SK-N-SH (cell line): ENCODE measurements at regions not wholly inside any gene's neighbourhood (a gene's known extent, or its start where the extent isn't known, plus 50 kb on each side); places are given as distances from the start of the nearest gene placed in this dataset.

Experiments
- CTCF ChIA-PET: fragments of 300-600, 350-600 bp; formaldehyde crosslinking; extraction: SDS; loops from one replicate; lab custom pipeline; 2021; lab: Yijun Ruan, JAX
- POLR2A ChIA-PET: fragments of 350-600 bp; sonication (Branson Sonifier 250); formaldehyde crosslinking; extraction: SDS; loops from one replicate; lab custom pipeline; 2020; ENCODE audit warnings: antibody characterized with exemption, inconsistent platforms; lab: Yijun Ruan, JAX
- DNase-seq: peaks from one replicate; pipeline ENCODE4 v3.0.0; 2012
- H2AFZ ChIP-seq: fragments of 200-600 bp; sonication (generic); 2 replicates; pipeline ENCODE4 v1.8.1; 2016; ENCODE audit warnings: antibody characterized with exemption, mild to moderate bottlenecking, low read depth
- H3F3A ChIP-seq: fragments of 200-600 bp; sonication (generic); replicated peaks from 2 replicates; pipeline ENCODE3; 2016; ENCODE audit warnings: antibody characterized with exemption, mild to moderate bottlenecking; ENCODE audit not compliant: insufficient read depth
- H3K27ac ChIP-seq, 2 experiments: fragments of 200-500 bp in 1 of 2; fragments of 200-600 bp in 1 of 2; sonication (Bioruptor generic) in 1 of 2; sonication (generic), shearing (Covaris generic) in 1 of 2; 2 replicates each; pipeline versions ENCODE4 v1.5.1 to v1.6.1; 2014 to 2016; ENCODE audit warnings: low read depth in 2 of 2, inconsistent platforms in 1 of 2, low read length in 1 of 2, mild to moderate bottlenecking in 1 of 2, mixed read lengths in 1 of 2
- H3K27me3 ChIP-seq: fragments of 200-600 bp; sonication (generic), shearing (Covaris generic); 2 replicates; pipeline ENCODE4 v1.6.1; 2016; ENCODE audit warnings: mixed run types; ENCODE audit not compliant: insufficient read depth
- H3K36me3 ChIP-seq, 2 experiments: fragments of 200-500 bp in 1 of 2; fragments of 200-600 bp in 1 of 2; sonication (Bioruptor generic) in 1 of 2; sonication (generic) in 1 of 2; replicated peaks in 1 of 2; 2 replicates each; pipeline versions ENCODE3 to v1.5.1; 2014 to 2016; ENCODE audit warnings: low read length in 1 of 2, mild to moderate bottlenecking in 1 of 2; ENCODE audit not compliant: insufficient read depth in 2 of 2, control insufficient read depth in 1 of 2
- H3K4me1 ChIP-seq, 2 experiments: fragments of 200-500 bp in 1 of 2; fragments of 200-600 bp in 1 of 2; sonication (Bioruptor generic) in 1 of 2; sonication (generic), shearing (Covaris generic) in 1 of 2; 2 replicates each; pipeline versions ENCODE4 v1.5.1 to v1.6.1; 2014 to 2016; ENCODE audit warnings: low read depth in 1 of 2, low read length in 1 of 2, mixed run types in 1 of 2; ENCODE audit not compliant: insufficient read depth in 2 of 2, control insufficient read depth in 1 of 2
- H3K4me2 ChIP-seq: fragments of 200-600 bp; sonication (generic), shearing (Covaris generic); 2 replicates; pipeline ENCODE4 v1.6.1; 2017; ENCODE audit warnings: mixed run types
- H3K4me3 ChIP-seq, 2 experiments: fragments of 200-500 bp in 1 of 2; fragments of 200-600 bp in 1 of 2; sonication (Bioruptor generic) in 1 of 2; sonication (generic), shearing (Covaris generic) in 1 of 2; 2 replicates each; pipeline versions ENCODE4 v1.5.1 to v1.8.1; 2014 to 2016; ENCODE audit warnings: low read depth in 2 of 2, inconsistent platforms in 1 of 2, low read length in 1 of 2, mild to moderate bottlenecking in 1 of 2, mixed read lengths in 1 of 2, moderate library complexity in 1 of 2
- H3K79me2 ChIP-seq: fragments of 200-600 bp; sonication (generic); 2 replicates; pipeline ENCODE4 v1.8.1; 2017; ENCODE audit warnings: mild to moderate bottlenecking; ENCODE audit not compliant: insufficient read depth
- H3K9ac ChIP-seq: fragments of 200-600 bp; sonication (generic); 2 replicates; pipeline ENCODE4 v1.6.1; 2017; ENCODE audit warnings: mixed run types
- H3K9me2 ChIP-seq: fragments of 200-600 bp; sonication (generic); 2 replicates; pipeline ENCODE4 v1.6.1; 2017; ENCODE audit warnings: mixed run types
- H3K9me3 ChIP-seq: fragments of 200-600 bp; sonication (generic); 2 replicates; pipeline ENCODE4 v1.6.1; 2017; ENCODE audit warnings: mixed run types, mild to moderate bottlenecking, moderate library complexity
- H4K20me1 ChIP-seq: fragments of 200-600 bp; sonication (generic); 2 replicates; pipeline ENCODE4 v1.6.1; 2017; ENCODE audit warnings: mild to moderate bottlenecking, mixed run types; ENCODE audit not compliant: insufficient read depth
- ELF1 ChIP-seq: IDR thresholded peaks from 2 replicates; pipeline ENCODE4 v1.4.0; 2012
- EP300 ChIP-seq, 2 experiments: IDR thresholded peaks; 2 replicates each; pipeline versions ENCODE4 v1.4.0 to v1.6.1; 2012; ENCODE audit warnings: borderline replicate concordance in 1 of 2, low read depth in 1 of 2, low read length in 1 of 2
- FOSL2 ChIP-seq: IDR thresholded peaks from 2 replicates; pipeline ENCODE4 v1.4.0; 2012; ENCODE audit warnings: low read depth, mild to moderate bottlenecking, moderate library complexity, borderline replicate concordance
- FOXJ3 ChIP-seq: sonication (generic); formaldehyde crosslinking; IDR thresholded peaks from 2 replicates; pipeline ENCODE4 v1.5.1; 2020; ENCODE audit warnings: mild to moderate bottlenecking, missing genetic modification reagents
- FOXM1 ChIP-seq: IDR thresholded peaks from 2 replicates; pipeline ENCODE4 v1.4.0; 2012; ENCODE audit warnings: low read depth, mild to moderate bottlenecking
- GABPA ChIP-seq: IDR thresholded peaks from 2 replicates; pipeline ENCODE4 v1.4.0; 2012; ENCODE audit warnings: low read depth, mild to moderate bottlenecking
- GATA2 ChIP-seq: sonication (generic); formaldehyde crosslinking; IDR thresholded peaks from 2 replicates; pipeline ENCODE4 v1.5.0; 2020; ENCODE audit warnings: mild to moderate bottlenecking, missing genetic modification reagents
- JUND ChIP-seq: IDR thresholded peaks from 2 replicates; pipeline ENCODE4 v1.4.0; 2012
- MEF2A ChIP-seq: IDR thresholded peaks from 2 replicates; pipeline ENCODE4 v1.4.0; 2012; ENCODE audit warnings: low read depth, borderline replicate concordance
- MXI1 ChIP-seq: IDR thresholded peaks from 2 replicates; pipeline ENCODE4 v1.6.1; 2012; ENCODE audit warnings: mild to moderate bottlenecking, low read depth, low read length, improper control_type of control experiment
- NRF1 ChIP-seq: IDR thresholded peaks from 2 replicates; pipeline ENCODE4 v1.6.1; 2012; ENCODE audit warnings: low read depth, mild to moderate bottlenecking, low read length
- POLR2AphosphoS5 ChIP-seq: IDR thresholded peaks from 2 replicates; pipeline ENCODE4 v1.6.1; 2012; ENCODE audit warnings: low read depth, low read length
- RAD21 ChIP-seq: IDR thresholded peaks from 2 replicates; pipeline ENCODE4 v1.6.1; 2012; ENCODE audit warnings: mild to moderate bottlenecking, low read length
- RCOR1 ChIP-seq: fragments of 150-350 bp; IDR thresholded peaks from 2 replicates; pipeline ENCODE4 v1.6.1; 2017; ENCODE audit warnings: antibody characterized with exemption, low read length
- RFX5 ChIP-seq: IDR thresholded peaks from 2 replicates; pipeline ENCODE4 v1.6.1; 2012; ENCODE audit warnings: mild to moderate bottlenecking, improper control_type of control experiment, low read length
- RXRA ChIP-seq: IDR thresholded peaks from 2 replicates; pipeline ENCODE4 v1.4.0; 2012; ENCODE audit warnings: low read depth, mild to moderate bottlenecking, borderline replicate concordance
- TCF12 ChIP-seq: IDR thresholded peaks from 2 replicates; pipeline ENCODE4 v1.4.0; 2012
- TEAD4 ChIP-seq: IDR thresholded peaks from 2 replicates; pipeline ENCODE4 v1.4.0; 2012; ENCODE audit warnings: mild to moderate bottlenecking, borderline replicate concordance; ENCODE audit not compliant: insufficient read depth
- YY1 ChIP-seq: IDR thresholded peaks from 2 replicates; pipeline ENCODE4 v1.4.0; 2012; ENCODE audit warnings: low read depth, mild to moderate bottlenecking
- WGBS: methylation state at CpG from one replicate; pipeline ENCODE4 v1.1.6; 2017; ENCODE audit warnings: low lambda C conversion rate; 5-methylcytosine and 5-hydroxymethylcytosine counted together
- TF ChIP-seq, protein P1 (sequence below): fragments of 150-350 bp; IDR thresholded peaks from 2 replicates; pipeline ENCODE4 v1.6.1; 2017; ENCODE audit warnings: antibody characterized with exemption, low read length, low read depth, borderline replicate concordance
- TF ChIP-seq, protein P2 (sequence below): IDR thresholded peaks from 2 replicates; pipeline ENCODE4 v1.4.0; 2012; ENCODE audit warnings: low read depth
- TF ChIP-seq, protein P3 (sequence below): fragments of 150-350 bp; IDR thresholded peaks from 2 replicates; pipeline ENCODE4 v1.6.1; 2016; ENCODE audit warnings: mild to moderate bottlenecking, low read depth, low read length
- TF ChIP-seq, protein P4 (sequence below): IDR thresholded peaks from 2 replicates; pipeline ENCODE4 v1.4.0; 2012; ENCODE audit warnings: low read depth, borderline replicate concordance
- TF ChIP-seq, protein P5 (sequence below): IDR thresholded peaks from 2 replicates; pipeline ENCODE4 v1.4.0; 2012; ENCODE audit warnings: low read depth, borderline replicate concordance

DNA sequence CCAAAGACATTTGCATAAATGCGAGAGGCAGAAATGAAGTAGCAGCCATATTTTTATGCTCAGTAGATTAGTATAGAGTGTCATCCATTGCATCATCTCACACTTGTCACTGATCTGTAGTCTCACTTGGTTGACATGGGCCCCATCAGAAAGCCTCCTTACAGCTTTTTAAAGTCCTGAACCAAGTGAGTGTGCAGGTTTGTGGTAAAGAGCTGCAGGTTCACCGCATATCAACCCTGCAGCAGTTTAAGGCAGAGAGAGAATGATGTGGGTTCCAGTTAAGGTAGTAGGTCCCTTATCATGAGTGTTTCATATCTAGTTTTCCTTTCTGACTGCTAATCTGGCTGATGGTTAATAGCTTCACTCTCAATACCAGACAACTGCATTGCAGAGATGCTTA lies 1080.3 kb downstream of the NR2F1-AS1 start:
- H4K20me1 ChIP-seq = no peaks in the 10 kb centered on the region
- H3K79me2 ChIP-seq = no peaks in the 10 kb centered on the region
- no peaks in the 10 kb centered on the region for H3K36me3 ChIP-seq
- 96% methylated on average over 2 of the region's 2 CpGs for WGBS
- no peak overlapping the region for H3K9ac ChIP-seq
- POLR2A ChIA-PET = no interaction called here
- no peaks in the 10 kb centered on the region for H3K9me3 ChIP-seq
- no peaks in the 10 kb centered on the region for H3K9me2 ChIP-seq
- no peaks in the 10 kb centered on the region; a peak in 1 of 4 replicates for H3K4me1 ChIP-seq
- no peak overlapping the region for H3K4me2 ChIP-seq
- no peaks in the 10 kb centered on the region for H3F3A ChIP-seq
- no peaks in the 10 kb centered on the region for H3K27me3 ChIP-seq
- no peak overlapping the region for H3K27ac ChIP-seq
- H3K4me3 ChIP-seq = no peak overlapping the region
- DNase-seq = no peak
- H2AFZ ChIP-seq = no peak overlapping the region
- CTCF ChIA-PET = no interaction called here
- TF ChIP-seq RCOR1 (no peak), RFX5 (no peak), RAD21 (no peak), FOSL2 (no peak), POLR2AphosphoS5 (no peak), FOXM1 (no peak), JUND (no peak), GATA2 (CRISPR knock-in tag) (no peak), GABPA (no peak), TEAD4 (no peak)
- TF ChIP-seq, protein P1, sequence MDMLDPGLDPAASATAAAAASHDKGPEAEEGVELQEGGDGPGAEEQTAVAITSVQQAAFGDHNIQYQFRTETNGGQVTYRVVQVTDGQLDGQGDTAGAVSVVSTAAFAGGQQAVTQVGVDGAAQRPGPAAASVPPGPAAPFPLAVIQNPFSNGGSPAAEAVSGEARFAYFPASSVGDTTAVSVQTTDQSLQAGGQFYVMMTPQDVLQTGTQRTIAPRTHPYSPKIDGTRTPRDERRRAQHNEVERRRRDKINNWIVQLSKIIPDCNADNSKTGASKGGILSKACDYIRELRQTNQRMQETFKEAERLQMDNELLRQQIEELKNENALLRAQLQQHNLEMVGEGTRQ = no peak
- TF ChIP-seq, protein P2, sequence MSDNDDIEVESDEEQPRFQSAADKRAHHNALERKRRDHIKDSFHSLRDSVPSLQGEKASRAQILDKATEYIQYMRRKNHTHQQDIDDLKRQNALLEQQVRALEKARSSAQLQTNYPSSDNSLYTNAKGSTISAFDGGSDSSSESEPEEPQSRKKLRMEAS = no peak
- TF ChIP-seq, protein P3, sequence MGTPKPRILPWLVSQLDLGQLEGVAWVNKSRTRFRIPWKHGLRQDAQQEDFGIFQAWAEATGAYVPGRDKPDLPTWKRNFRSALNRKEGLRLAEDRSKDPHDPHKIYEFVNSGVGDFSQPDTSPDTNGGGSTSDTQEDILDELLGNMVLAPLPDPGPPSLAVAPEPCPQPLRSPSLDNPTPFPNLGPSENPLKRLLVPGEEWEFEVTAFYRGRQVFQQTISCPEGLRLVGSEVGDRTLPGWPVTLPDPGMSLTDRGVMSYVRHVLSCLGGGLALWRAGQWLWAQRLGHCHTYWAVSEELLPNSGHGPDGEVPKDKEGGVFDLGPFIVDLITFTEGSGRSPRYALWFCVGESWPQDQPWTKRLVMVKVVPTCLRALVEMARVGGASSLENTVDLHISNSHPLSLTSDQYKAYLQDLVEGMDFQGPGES = no peak

DNA sequence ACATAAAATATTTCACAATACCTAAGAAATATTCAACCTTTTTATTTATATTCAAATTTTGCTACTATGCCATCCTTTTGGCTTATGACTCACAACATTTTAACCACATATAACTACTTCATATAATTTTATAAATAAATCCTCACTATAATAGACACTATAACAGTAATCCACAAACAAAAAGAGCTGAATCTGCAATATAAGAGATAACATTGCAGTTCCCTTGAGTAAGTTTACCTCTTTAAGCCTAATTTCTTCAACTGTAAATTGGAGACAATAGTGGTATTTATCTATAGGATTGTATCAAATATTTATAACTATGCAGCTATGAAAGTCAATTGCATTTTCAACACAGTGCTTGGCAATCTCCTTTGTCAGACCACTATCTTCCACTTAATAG lies 1084.5 kb downstream of the NR2F1-AS1 start:
- H2AFZ ChIP-seq = no peak overlapping the region
- no peaks in the 10 kb centered on the region for H3K36me3 ChIP-seq
- H3K4me2 ChIP-seq = no peak overlapping the region
- ChIA-PET POLR2A (no interaction called here), CTCF (no interaction called here)
- DNase-seq = no peak
- no peaks in the 10 kb centered on the region for H3K4me1 ChIP-seq
- no peak overlapping the region for H3K27ac ChIP-seq
- H3K27me3 ChIP-seq = no peaks in the 10 kb centered on the region
- no peaks in the 10 kb centered on the region for H3K79me2 ChIP-seq
- H3K9me3 ChIP-seq = no peaks in the 10 kb centered on the region
- no peaks in the 10 kb centered on the region for H3K9me2 ChIP-seq
- no peak overlapping the region for H3K9ac ChIP-seq
- H3K4me3 ChIP-seq = no peak overlapping the region
- no peaks in the 10 kb centered on the region for H3F3A ChIP-seq
- no peak for TF ChIP-seq MEF2A
- TF ChIP-seq TCF12 = no peak
- no peak for TF ChIP-seq RXRA
- no peak for TF ChIP-seq MXI1
- TF ChIP-seq, protein P2 = no peak
- TF ChIP-seq, protein P4, sequence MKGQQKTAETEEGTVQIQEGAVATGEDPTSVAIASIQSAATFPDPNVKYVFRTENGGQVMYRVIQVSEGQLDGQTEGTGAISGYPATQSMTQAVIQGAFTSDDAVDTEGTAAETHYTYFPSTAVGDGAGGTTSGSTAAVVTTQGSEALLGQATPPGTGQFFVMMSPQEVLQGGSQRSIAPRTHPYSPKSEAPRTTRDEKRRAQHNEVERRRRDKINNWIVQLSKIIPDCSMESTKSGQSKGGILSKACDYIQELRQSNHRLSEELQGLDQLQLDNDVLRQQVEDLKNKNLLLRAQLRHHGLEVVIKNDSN = no peak
- no peak for TF ChIP-seq RAD21
- TF ChIP-seq NRF1 = no peak
- no peak for TF ChIP-seq TEAD4
- TF ChIP-seq FOXJ3 (CRISPR knock-in tag) = no peak
- TF ChIP-seq, protein P5, sequence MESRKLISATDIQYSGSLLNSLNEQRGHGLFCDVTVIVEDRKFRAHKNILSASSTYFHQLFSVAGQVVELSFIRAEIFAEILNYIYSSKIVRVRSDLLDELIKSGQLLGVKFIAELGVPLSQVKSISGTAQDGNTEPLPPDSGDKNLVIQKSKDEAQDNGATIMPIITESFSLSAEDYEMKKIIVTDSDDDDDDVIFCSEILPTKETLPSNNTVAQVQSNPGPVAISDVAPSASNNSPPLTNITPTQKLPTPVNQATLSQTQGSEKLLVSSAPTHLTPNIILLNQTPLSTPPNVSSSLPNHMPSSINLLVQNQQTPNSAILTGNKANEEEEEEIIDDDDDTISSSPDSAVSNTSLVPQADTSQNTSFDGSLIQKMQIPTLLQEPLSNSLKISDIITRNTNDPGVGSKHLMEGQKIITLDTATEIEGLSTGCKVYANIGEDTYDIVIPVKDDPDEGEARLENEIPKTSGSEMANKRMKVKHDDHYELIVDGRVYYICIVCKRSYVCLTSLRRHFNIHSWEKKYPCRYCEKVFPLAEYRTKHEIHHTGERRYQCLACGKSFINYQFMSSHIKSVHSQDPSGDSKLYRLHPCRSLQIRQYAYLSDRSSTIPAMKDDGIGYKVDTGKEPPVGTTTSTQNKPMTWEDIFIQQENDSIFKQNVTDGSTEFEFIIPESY = no peak
- TF ChIP-seq YY1 = no peak
- TF ChIP-seq RCOR1 = no peak
- no peak for TF ChIP-seq ELF1
- TF ChIP-seq RFX5 = no peak
- TF ChIP-seq EP300 (IDR thresholded peaks at IDR 0.05; ENCODE audit: borderline replicate concordance in 1 of 2, low read depth in 1 of 2, low read length in 1 of 2) = no peak
- TF ChIP-seq POLR2AphosphoS5 = no peak
- no peaks in the 10 kb centered on the region for H4K20me1 ChIP-seq
